ENCODE measurements at regions not wholly inside any gene's neighbourhood (a gene's known extent, or its start where the extent isn't known, plus 50 kb on each side); places are given as distances from the start of the nearest gene placed in this dataset.

GRCh38 chr20:16951876-16952275 is 203.7 kb downstream of the OTOR start:
- DNase-seq: no peak

- DNase-seq: no peak
Observed at GRCh38 chr20:16952965-16953364, 204.8 kb downstream of the OTOR start.

- DNase-seq: no peak
Observed at GRCh38 chr20:16953858-16954257, 205.7 kb downstream of the OTOR start.

DNA sequence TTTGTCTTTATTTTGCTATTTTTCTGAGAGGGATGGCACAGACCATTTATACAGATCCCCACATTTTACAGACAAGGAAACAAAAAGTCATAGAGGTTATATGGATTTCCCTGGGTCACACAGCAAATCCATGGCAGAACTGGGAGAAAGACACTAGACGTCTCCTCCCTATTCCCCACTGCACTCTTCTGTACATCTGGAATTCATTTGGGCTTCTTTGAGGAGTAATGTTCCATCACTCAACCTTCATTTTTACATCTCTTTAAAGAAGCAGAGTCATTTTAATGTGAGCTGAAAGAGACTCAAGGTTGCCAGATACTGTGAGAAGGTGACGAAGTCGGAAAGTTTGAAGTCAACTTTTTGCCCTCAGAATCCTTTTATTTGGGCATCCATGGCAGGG is 207.3 kb downstream of the OTOR start:
- DNase-seq: no peak

GRCh38 chr20:16955971-16956370 is 207.8 kb downstream of the OTOR start:
- DNase-seq: no peak

GRCh38 chr20:16965401-16965800 is 217.2 kb downstream of the OTOR start:
- no peak for DNase-seq

DNA sequence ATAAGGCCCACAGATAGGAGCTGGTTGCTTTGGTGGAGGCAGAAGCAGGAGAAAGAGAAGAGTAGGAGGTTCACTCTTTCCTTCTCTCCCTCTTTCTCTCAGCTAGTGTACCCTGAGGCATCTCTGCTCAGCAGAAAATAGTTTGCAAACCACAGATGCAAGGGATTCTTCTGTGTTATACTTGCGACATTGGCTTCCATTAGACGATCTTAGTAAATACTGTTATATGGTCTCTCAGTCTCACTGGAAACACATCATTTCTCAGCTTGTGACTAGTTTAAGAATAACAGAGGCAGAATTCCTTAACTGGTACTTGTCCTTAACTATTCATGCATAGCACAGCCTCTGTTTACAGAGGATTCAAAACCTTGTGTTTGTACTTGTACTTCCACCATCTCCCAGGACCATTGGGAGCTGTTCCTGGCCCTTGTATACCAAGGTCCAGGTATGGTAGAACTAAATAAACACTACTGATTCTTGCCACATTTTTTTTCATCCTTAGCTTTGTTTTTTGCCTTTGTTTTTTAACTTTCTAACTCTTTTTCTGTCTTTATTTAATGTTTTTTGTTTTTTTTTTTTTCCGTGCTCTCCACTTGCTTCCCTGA is 218.2 kb downstream of the OTOR start:
- DNase-seq: peak; percentile 22

- DNase-seq: no peak
Observed at GRCh38 chr20:16968099-16968498, 219.9 kb downstream of the OTOR start.

- DNase-seq: no peak
Observed at GRCh38 chr20:16970776-16971175, 222.6 kb downstream of the OTOR start.

GRCh38 chr20:16974080-16974854 is 226.1 kb downstream of the OTOR start:
- DNase-seq: no peak

DNA sequence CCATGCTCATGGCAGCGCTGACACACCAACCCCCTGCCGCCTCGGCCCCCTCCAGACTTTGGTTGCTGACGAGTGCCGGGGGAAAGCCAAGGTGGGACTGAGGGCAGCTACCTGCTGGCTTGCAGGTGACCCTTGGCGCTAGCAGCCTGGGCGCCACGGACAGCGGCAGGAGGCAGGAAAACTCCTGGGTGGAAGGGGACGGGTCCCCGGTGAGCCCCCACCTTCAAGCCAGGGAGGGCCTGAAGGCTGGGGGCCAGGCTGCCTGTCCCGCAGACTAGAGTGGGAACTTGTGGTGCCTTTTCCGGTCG is 226.7 kb downstream of the OTOR start:
- no peak for DNase-seq

- no peak for DNase-seq
Observed at GRCh38 chr20:16975682-16976081, 227.5 kb downstream of the OTOR start.

DNA sequence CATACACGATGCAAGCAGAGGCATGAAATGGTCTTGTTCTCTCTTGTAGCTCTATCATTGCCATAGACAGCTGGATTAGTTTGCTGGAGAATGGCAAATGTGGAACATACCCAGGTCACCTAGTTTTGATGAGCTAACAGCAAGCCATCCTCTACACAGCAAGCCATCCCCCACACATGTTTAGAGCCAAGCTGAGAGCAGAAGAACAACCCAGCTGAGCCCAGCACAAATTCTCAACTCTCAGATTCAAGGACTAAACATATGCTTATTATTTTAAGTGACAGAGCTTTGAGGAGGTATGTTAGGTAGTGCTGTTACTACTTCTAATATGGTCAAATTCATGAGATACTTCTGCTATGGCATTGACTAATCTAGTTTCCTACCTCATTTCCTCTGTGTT is 230.3 kb downstream of the OTOR start:
- no peak for DNase-seq

GRCh38 chr20:16982091-16982726 is 234.1 kb downstream of the OTOR start:
- DNase-seq: no peak

GRCh38 chr20:16984481-16984880 is 236.3 kb downstream of the OTOR start:
- DNase-seq: no peak

GRCh38 chr20:17003170-17003870 is 223.5 kb upstream of the PCSK2 start:
- no peak for DNase-seq

- no peak for DNase-seq
Observed at GRCh38 chr20:17010181-17010580, 216.7 kb upstream of the PCSK2 start.

DNA sequence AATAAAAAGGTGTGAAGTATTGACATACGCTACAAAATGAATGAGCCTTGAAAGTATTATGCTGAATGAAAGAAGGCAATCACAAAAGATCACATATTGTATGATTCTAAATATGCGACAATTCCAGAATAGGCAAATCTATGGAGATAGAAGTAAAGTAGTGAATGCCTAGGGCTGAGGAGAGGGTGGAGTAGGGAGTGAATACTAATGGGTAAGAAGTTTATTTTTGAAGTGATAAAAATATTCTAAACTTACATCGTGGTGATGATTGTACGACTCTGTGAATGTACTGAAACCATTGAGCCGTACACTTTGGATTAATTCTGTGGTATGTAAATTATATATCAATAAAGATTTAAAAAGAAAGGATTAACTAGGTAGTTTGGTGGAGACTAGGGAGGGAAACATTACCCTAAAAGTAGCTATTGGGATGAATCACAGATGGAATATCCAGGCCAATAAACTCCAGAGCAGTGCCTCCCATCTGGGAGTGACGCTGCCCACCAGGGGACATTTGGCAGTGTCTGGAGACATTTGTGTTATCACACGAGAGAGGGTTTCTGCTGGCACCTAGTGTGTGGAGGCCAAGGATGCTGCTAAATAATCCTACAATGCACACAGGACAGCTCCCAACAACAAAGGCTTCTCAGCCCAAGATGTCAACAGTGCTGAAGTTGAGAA is 214.2 kb upstream of the PCSK2 start:
- no peak for DNase-seq

DNA sequence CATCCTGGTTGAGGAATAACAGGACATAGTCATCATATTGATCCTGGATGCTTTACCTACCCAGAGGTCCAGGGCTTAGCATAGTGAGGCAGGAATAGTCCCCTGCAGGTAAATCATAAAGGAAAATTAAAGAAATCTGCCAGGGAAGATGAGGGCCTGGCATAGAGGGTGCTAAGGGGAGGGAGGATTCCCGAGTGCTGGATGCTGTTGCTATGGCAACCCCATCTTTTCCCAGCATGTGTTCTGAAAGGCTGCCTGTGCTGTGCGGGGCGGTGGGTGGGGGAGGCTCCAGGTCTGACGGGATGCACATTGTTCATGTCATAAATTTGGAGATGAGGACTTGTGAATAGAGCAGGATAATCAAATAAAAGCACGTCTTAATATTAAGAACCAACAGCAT is 212.6 kb upstream of the PCSK2 start:
- peak; percentile 5 for DNase-seq

GRCh38 chr20:17014756-17015366 is 212.0 kb upstream of the PCSK2 start:
- no peak for DNase-seq

DNA sequence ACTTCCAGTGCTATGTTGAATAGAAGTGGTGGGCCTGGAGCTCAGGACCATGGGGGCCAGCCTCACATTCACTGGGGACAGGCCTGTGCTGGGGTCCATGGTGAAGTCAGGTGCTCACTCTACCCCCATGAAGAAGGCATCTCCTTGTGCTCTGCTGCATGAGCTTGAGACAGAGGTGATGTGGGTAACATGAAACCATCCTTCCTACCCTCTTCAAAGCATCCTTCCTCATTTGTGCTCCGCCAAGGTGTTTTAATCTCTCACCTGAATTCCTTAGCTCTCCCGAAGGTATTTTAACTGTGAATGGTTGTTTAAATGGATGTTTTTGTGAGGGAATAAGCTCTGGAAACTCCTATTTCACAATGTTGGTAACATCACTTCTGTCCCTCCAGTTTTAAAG is 209.6 kb upstream of the PCSK2 start:
- DNase-seq: no peak

DNA sequence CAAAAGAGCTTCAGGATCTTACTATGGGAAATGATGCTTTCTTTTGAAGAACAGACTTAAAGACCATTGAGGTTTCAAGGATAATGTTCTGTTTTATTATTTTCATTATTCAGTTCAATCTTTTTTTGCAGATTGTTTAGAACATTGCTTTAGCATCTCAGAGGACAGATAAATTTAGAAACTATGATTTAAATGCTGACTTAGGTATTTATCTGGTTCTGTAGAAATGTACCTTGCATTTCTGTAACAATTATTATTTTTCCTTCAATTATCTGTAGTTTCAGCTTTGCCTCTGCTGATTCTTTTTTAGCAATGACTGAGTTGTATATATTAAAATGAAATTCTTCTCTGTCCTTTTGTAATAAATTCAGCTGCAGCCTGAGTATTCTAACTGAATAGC is 205.4 kb upstream of the PCSK2 start:
- DNase-seq: no peak

- no peak for DNase-seq
Observed at GRCh38 chr20:17023036-17023435, 203.8 kb upstream of the PCSK2 start.

All from DMS53 (cell line).